NCI-H510A (cell line): ENCODE measurements at regions not wholly inside any gene's neighbourhood (a gene's known extent, or its start where the extent isn't known, plus 50 kb on each side); places are given as distances from the start of the nearest gene placed in this dataset.

ENCODE experiments used
- DNase-seq: peaks from one replicate; lab custom pipeline; 2025; lab: John Stamatoyannopoulos, UW

- DNase-seq = no peak
Observed at GRCh38 chr13:22187329-22187728, 516.5 kb downstream of the FGF9 start.

GRCh38 chr13:22189176-22190048 is 518.5 kb downstream of the FGF9 start:
- DNase-seq = no peak

- no peak for DNase-seq
Observed at GRCh38 chr13:22193070-22193469, 522.2 kb downstream of the FGF9 start.

GRCh38 chr13:22194106-22194805 is 523.4 kb downstream of the FGF9 start:
- DNase-seq = peak; percentile 2

GRCh38 chr13:22195726-22196125 is 524.9 kb downstream of the FGF9 start:
- no peak for DNase-seq

GRCh38 chr13:22196777-22197176 is 525.9 kb downstream of the FGF9 start:
- no peak for DNase-seq

- no peak for DNase-seq
Observed at GRCh38 chr13:22198001-22198400, 527.1 kb downstream of the FGF9 start.

GRCh38 chr13:22198641-22199217 is 527.9 kb downstream of the FGF9 start:
- DNase-seq = no peak

- no peak for DNase-seq
Observed at GRCh38 chr13:22200440-22200839, 529.6 kb downstream of the FGF9 start.

GRCh38 chr13:22201375-22201925 is 530.6 kb downstream of the FGF9 start:
- no peak for DNase-seq

- no peak for DNase-seq
Observed at GRCh38 chr13:22210134-22210930, 539.5 kb downstream of the FGF9 start.

- DNase-seq = no peak
Observed at GRCh38 chr13:22211876-22212275, 541.0 kb downstream of the FGF9 start.

GRCh38 chr13:22212576-22212975 is 541.7 kb downstream of the FGF9 start:
- DNase-seq = no peak

- DNase-seq = no peak
Observed at GRCh38 chr13:22214184-22214583, 543.3 kb downstream of the FGF9 start.

GRCh38 chr13:22218797-22219196 is 547.9 kb downstream of the FGF9 start:
- DNase-seq = no peak

- no peak for DNase-seq
Observed at GRCh38 chr13:22219709-22220108, 548.8 kb downstream of the FGF9 start.

GRCh38 chr13:22220151-22221135 is 549.6 kb downstream of the FGF9 start:
- DNase-seq = no peak

GRCh38 chr13:22223411-22223810 is 552.5 kb downstream of the FGF9 start:
- no peak for DNase-seq

GRCh38 chr13:22226086-22226485 is 555.2 kb downstream of the FGF9 start:
- no peak for DNase-seq

GRCh38 chr13:22227895-22228294 is 557.0 kb downstream of the FGF9 start:
- DNase-seq = no peak

GRCh38 chr13:22229916-22230315 is 559.0 kb downstream of the FGF9 start:
- no peak for DNase-seq
